Heart left ventricle (tissue), 13 donors: ENCODE measurements at regions not wholly inside any gene's neighbourhood (a gene's known extent, or its start where the extent isn't known, plus 50 kb on each side); places are given as distances from the start of the nearest gene placed in this dataset.

Experiments used
- CTCF ChIP-seq, 12 donors: fragments of 200-600 bp; sonication (generic) in 4 of 12; IDR thresholded peaks; one replicate each; pipeline versions ENCODE4 v1.5.0 to v1.8.0; 2018 to 2022; ENCODE audit warnings: antibody characterized with exemption in 12 of 12, mild to moderate bottlenecking in 5 of 12
- POLR2A ChIP-seq, 2 donors: fragments of 450-650 bp; IDR thresholded peaks; one replicate each; pipeline ENCODE4 v1.6.1; 2017; ENCODE audit warnings: antibody characterized with exemption in 2 of 2, mild to moderate bottlenecking in 2 of 2, moderate library complexity in 2 of 2
- donor health status: ischemic (EF 13 %, LVEDD 7.1; RV severe dilation, severe dysfunction).
- donor health status: DM: no; HTN: yes; CAD: no.
- donor health status: DM: no; HTN: no; CAD: no.
- donor health status: ischemic (EF 25% LVEDD 6.9; RV normal size, moderate dysfunction).
- donor health status: ischemic (EF 25% LVEDD 5.7; RV mildly dilated, moderate dysfunction).
- donor health status: ischemic (EF 35%, LVEDD 5.7; RV mildly dilated, moderate dysfunction).
- donor health status: nonischemic (EF 11% LVEDD 7.7; RV severe dilation, severe dysfunction).
- donor health status: DM: yes; HTN: yes; CAD: no.
- donor health status: PGD.
- donor health status: ischemic (EF 29% LVEDD 5.4; RV normal size, mild dysfunction).
- donor health status: nonischemic (EF 23%, LVEDD 6.1; RV moderate dilation, normal function).

GRCh38 chr6:106017454-106017853 lies 68.7 kb upstream of the PRDM1 start:
- TF ChIP-seq CTCF (IDR thresholded peaks at IDR 0.05) (no peak), POLR2A (IDR thresholded peaks at IDR 0.05) (no peak)
